Astrocyte of the spinal cord (primary cell): ENCODE measurements at regions not wholly inside any gene's neighbourhood (a gene's known extent, or its start where the extent isn't known, plus 50 kb on each side); places are given as distances from the start of the nearest gene placed in this dataset.
A peak's percentile ranks its signal among the peaks of the same experiment; 100 is the strongest.

Source experiments
- DNase-seq: peaks from one replicate; pipeline ENCODE4 v3.0.0; 2011; ENCODE audit warnings: low read depth, low spot score
- H3K4me3 ChIP-seq: 2 replicates; pipeline ENCODE4 v1.5.1; 2011; ENCODE audit warnings: low read depth, mild to moderate bottlenecking, low read length, moderate library complexity
- in situ Hi-C: cut with HindIII; loops from 2 replicates; pipeline ENCODE4 v1.10.0; 2017; ENCODE audit warnings: low sequenced_read_pairs
- TF ChIP-seq, protein P1 (sequence below): IDR thresholded peaks from 2 replicates; pipeline ENCODE4 v1.5.1; 2012; ENCODE audit warnings: low read depth, mild to moderate bottlenecking, low read length, inconsistent platforms

DNA sequence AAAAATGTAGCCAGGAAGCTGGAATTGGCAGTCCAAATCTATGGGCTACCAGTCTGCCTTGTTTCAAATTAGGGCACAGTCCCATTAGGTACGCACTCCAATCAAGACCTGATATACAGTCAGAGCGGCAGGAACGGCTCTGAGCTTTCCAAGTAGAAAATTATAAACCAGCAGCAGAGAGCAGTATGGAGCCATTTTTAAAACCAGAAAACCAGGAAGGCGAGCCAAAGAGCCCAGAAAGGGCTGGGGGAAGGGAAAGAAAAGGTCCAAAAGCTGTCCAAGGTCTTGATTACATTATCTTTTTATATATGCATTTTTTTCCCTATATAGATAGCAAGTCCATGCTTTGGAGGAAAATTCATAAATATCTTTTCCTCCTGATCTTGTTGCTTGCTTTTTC lies 719.0 kb downstream of the RWDD3 start:
- DNase-seq: peak; percentile 41
- H3K4me3 ChIP-seq: no peak overlapping the region
- TF ChIP-seq, protein P1, sequence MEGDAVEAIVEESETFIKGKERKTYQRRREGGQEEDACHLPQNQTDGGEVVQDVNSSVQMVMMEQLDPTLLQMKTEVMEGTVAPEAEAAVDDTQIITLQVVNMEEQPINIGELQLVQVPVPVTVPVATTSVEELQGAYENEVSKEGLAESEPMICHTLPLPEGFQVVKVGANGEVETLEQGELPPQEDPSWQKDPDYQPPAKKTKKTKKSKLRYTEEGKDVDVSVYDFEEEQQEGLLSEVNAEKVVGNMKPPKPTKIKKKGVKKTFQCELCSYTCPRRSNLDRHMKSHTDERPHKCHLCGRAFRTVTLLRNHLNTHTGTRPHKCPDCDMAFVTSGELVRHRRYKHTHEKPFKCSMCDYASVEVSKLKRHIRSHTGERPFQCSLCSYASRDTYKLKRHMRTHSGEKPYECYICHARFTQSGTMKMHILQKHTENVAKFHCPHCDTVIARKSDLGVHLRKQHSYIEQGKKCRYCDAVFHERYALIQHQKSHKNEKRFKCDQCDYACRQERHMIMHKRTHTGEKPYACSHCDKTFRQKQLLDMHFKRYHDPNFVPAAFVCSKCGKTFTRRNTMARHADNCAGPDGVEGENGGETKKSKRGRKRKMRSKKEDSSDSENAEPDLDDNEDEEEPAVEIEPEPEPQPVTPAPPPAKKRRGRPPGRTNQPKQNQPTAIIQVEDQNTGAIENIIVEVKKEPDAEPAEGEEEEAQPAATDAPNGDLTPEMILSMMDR: peak; percentile 17
- in situ Hi-C loops: no loop called here

DNA sequence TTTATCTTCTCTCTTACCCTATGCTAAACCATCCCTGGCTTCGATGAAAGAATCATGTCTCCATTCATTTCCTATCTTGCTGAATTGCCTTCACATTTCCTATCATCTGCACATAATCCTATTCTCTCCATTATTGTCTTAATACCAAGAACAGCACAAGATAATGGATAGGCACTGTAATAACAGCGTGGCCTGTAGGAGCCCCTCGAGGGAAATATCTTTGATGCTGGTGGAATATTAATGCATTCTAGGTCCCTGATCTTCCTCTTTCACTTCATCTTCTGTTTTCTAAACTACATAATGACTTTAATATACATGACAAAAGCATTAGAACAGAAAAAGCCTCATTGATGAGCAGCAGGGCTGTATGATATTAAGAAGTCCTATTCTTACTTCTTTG lies 720.6 kb downstream of the RWDD3 start:
- in situ Hi-C loops: no loop called here

DNA sequence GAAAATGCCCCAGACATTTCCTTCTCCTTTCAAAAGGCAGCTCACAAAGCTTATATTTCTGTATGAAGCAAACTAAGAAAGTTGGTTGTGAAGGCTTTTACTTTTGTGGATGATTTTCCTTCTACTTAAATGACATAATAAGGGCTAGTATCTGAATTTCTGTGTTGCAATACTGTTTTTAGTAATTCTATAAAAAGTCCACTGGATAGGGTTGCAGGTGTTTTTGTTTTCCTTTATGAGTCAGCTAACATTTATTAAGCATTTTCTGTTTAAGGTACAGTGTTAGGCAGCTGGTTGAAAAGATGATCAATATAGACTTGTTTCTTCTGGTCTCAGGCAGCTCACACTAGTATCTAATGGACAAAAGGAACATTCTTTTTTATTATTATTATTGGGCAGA lies 722.2 kb downstream of the RWDD3 start:
- H3K4me3 ChIP-seq: no peak overlapping the region
- in situ Hi-C loops: no loop called here
- DNase-seq: no peak
- TF ChIP-seq, protein P1: no peak

More for the DNA sequence above, 720.6 kb downstream of the RWDD3 start:
- no peak overlapping the region for H3K4me3 ChIP-seq
- TF ChIP-seq, protein P1: no peak
- DNase-seq: no peak

DNA sequence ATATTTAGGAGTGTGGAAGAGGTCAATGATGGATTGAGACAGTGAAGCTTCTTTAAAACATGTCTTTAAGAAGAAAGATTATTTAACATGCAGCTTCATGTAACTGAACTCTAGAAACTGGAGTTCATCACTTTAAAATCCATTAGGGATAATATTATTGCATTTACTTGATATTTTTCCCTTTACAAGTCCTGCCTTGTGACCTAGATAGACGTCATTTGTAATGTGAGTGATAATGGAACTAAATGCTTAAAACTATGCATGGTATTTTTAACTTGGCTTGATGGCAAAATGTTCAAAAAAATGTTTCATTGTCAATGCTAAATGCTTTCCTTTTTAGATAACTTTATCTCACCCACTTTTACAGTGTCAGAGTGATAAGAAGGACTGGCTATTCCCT lies 723.7 kb downstream of the RWDD3 start:
- in situ Hi-C loops: no loop called here
- DNase-seq: no peak

DNA sequence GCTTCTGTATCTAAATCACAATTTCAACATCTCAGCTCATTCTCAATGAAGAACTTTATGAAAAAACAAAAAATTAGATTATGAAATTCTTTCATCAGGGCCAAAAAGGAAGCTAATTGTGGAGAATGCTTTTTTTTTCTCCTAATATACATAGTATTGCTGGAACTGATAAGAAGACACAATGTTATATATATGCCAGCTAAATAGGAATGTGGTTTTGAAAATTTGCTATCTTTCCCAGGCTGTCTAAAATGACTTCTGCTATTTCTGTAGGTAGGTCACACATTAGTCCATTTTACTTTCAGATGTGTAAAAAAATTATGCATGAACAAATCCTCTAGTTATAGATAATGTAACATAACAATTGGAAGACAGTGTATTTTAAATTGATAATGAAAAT lies 732.9 kb downstream of the RWDD3 start:
- in situ Hi-C loops: no loop called here
- TF ChIP-seq, protein P1: no peak
- no peak overlapping the region for H3K4me3 ChIP-seq
- no peak for DNase-seq

More for the DNA sequence above, 723.7 kb downstream of the RWDD3 start:
- TF ChIP-seq, protein P1: no peak
- H3K4me3 ChIP-seq: no peak overlapping the region

DNA sequence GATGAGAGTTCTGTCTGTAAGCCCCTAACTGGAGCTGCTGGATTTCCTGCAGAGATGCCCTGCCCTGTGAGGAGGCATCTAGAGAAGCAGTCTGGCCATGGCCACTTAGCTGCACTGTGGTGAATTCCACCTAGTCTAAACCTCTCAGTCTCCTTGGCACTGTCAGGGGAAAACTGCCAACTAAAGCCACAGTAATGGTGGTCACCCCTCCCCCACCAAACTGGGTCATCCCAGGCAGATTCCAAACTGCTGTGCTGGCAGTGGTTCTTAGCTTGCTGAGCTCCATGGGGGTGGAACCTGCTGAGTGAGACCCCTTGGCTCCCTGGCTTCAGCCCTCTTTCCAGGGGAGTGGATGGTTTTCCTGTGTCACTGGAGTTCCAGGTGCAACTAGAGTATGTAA lies 740.6 kb downstream of the RWDD3 start:
- in situ Hi-C loops: no loop called here
- DNase-seq: peak; percentile 74

More for the DNA sequence above, 740.6 kb downstream of the RWDD3 start:
- H3K4me3 ChIP-seq: no peak overlapping the region
- TF ChIP-seq, protein P1: no peak
